Adrenal gland (tissue), 9 donors: ENCODE measurements at regions not wholly inside any gene's neighbourhood (a gene's known extent, or its start where the extent isn't known, plus 50 kb on each side); places are given as distances from the start of the nearest gene placed in this dataset.

Experiments
- DNase-seq, 7 donors: peaks; one replicate each; pipeline ENCODE4 v3.0.0-alpha.2; 2019 to 2020
- H3K27ac ChIP-seq, 5 donors: fragments of 200-600 bp; sonication (generic) in 4 of 5; 1 replicate in 3 of 5; 2 replicates in 2 of 5; pipeline versions ENCODE4 v1.5.1 to v1.8.0; 2016 to 2020; ENCODE audit warnings: mild to moderate bottlenecking in 1 of 5
- H3K27me3 ChIP-seq: fragments of 200-600 bp; 2 replicates; pipeline ENCODE4 v1.8.0; 2021
- H3K36me3 ChIP-seq, 2 donors: fragments of 200-600 bp; replicated peaks in 1 of 2; 1 replicate in 1 of 2; 2 replicates in 1 of 2; pipeline versions ENCODE4 v1.5.1 to v1.8.0; 2018 to 2022
- H3K4me1 ChIP-seq, 2 donors: fragments of 200-600 bp; replicated peaks in 1 of 2; 1 replicate in 1 of 2; 2 replicates in 1 of 2; pipeline versions ENCODE4 v1.5.1 to v1.8.0; 2018 to 2021
- H3K4me3 ChIP-seq, 4 donors: fragments of 200-600 bp; sonication (generic) in 3 of 4; one replicate each; pipeline ENCODE4 v1.5.1; 2016 to 2018
- H3K9me3 ChIP-seq, 3 donors: fragments of 200-600 bp; sonication (generic) in 1 of 3; replicated peaks in 1 of 3; 1 replicate in 2 of 3; 2 replicates in 1 of 3; pipeline versions ENCODE4 v1.5.1 to v1.8.0; 2016 to 2021
- CTCF ChIP-seq, 6 experiments: fragments of 450-650 bp in 4 of 6; fragments of 200-600 bp in 2 of 6; sonication (generic) in 1 of 6; IDR thresholded peaks; 1 replicate in 5 of 6; 2 replicates in 1 of 6; pipeline versions ENCODE4 v1.5.1 to v1.8.0; 2016 to 2021; ENCODE audit warnings: antibody characterized with exemption in 6 of 6, mild to moderate bottlenecking in 2 of 6, moderate library complexity in 1 of 6
- POLR2A ChIP-seq, 2 donors: fragments of 450-650 bp; IDR thresholded peaks; one replicate each; pipeline ENCODE4 v1.6.1; 2017; ENCODE audit warnings: antibody characterized with exemption in 2 of 2, mild to moderate bottlenecking in 2 of 2, moderate library complexity in 1 of 2
- WGBS, 4 donors: extraction: QIAGEN DNeasy Blood & Tissue Kit in 2 of 4; methylation state at CpG; one replicate each; pipeline versions ENCODE4 v1.1.5 to v1.1.7; 2013 to 2017; 5-methylcytosine and 5-hydroxymethylcytosine counted together
- intact Hi-C, 2 donors: fragments of 100-400 bp; cut with DNase I; formaldehyde crosslinking; loops; one replicate each; pipeline versions ENCODE4 v1.14.1 to v1.15.0; 2022 to 2023
- donor health status: healthy with polysubstance abuse.
- donor health status: Bipolar disorder and iron deficiency.
- donor health status: DM: yes; HTN: yes; CAD: no.
- donor health status: DM: no; HTN: no; CAD: no.
- donor health status: DM: no; HTN: no; CAD: no.

GRCh38 chr2:176540995-176541394, 271.8 kb downstream of the MTX2 start:
- Histone ChIP-seq H3K36me3 (no peaks in the 10 kb centered on the region), H3K4me3 (no peak overlapping the region), H3K4me1 (no peaks in the 10 kb centered on the region), H3K9me3 (no peaks in the 10 kb centered on the region), H3K27me3 (no peaks in the 10 kb centered on the region), H3K27ac (no peak overlapping the region)
- DNase-seq: no peak
- intact Hi-C loops: no loop called here
- 71 to 93% (median 78%) methylated on average over 1 of the region's 1 CpG for WGBS, 4 donors
- TF ChIP-seq POLR2A (IDR thresholded peaks at IDR 0.05) (no peak), CTCF (IDR thresholded peaks at IDR 0.05) (no peak)

GRCh38 chr2:176542476-176542875, 273.2 kb downstream of the MTX2 start:
- intact Hi-C loops: no loop called here
- DNase-seq: peak in 2 of 7 donors; percentile 22 to 31
- no peak overlapping the region for H3K4me3 ChIP-seq

GRCh38 chr2:176544557-176544956, 275.3 kb downstream of the MTX2 start:
- DNase-seq: no peak

More at GRCh38 chr2:176542476-176542875, 273.2 kb downstream of the MTX2 start:
- TF ChIP-seq POLR2A (IDR thresholded peaks at IDR 0.05) (no peak), CTCF (IDR thresholded peaks at IDR 0.05) (no peak)
- no peaks in the 10 kb centered on the region for H3K36me3 ChIP-seq
- no peak overlapping the region for H3K27ac ChIP-seq
- no peaks in the 10 kb centered on the region for H3K9me3 ChIP-seq
- 12 to 36% (median 21%) methylated on average over 1 of the region's 1 CpG for WGBS, 4 donors
- H3K4me1 ChIP-seq: no peaks in the 10 kb centered on the region
- H3K27me3 ChIP-seq: no peaks in the 10 kb centered on the region

More at GRCh38 chr2:176544557-176544956, 275.3 kb downstream of the MTX2 start:
- intact Hi-C loops: no loop called here
- Histone ChIP-seq H3K27ac (no peak overlapping the region), H3K27me3 (no peaks in the 10 kb centered on the region), H3K36me3 (no peaks in the 10 kb centered on the region), H3K9me3 (no peaks in the 10 kb centered on the region), H3K4me1 (no peaks in the 10 kb centered on the region), H3K4me3 (no peak overlapping the region)
- WGBS, 4 donors: 86 to 93% (median 90%) methylated on average over 4 of the region's 4 CpGs
- no peak for TF ChIP-seq POLR2A (IDR thresholded peaks at IDR 0.05)
- no peak for TF ChIP-seq CTCF (IDR thresholded peaks at IDR 0.05)
